ENCODE measurements at regions not wholly inside any gene's neighbourhood (a gene's known extent, or its start where the extent isn't known, plus 50 kb on each side); places are given as distances from the start of the nearest gene placed in this dataset.
"Not testable (repeated sequence)": the region's sequence is repeated elsewhere in the genome, so short reads cannot be mapped to it uniquely, and the experiment has no call there.

- ATAC-seq (ENCODE audit: low read depth): no peak
- Mint-ChIP-seq H3K4me1 (no peaks in the 10 kb centered on the region), H3K27ac (no peak overlapping the region), H3K36me3 (no peaks in the 10 kb centered on the region), H3K4me3 (no peak overlapping the region), H3K9me3 (no peaks in the 10 kb centered on the region), H3K27me3 (peaks cover 2% of the 10 kb centered on the region)
- no peak for DNase-seq
- POLR2A ChIA-PET: no interaction called here
Measured at GRCh38 chr4:144411700-144412099, 234.3 kb upstream of the HHIP start.

DNA sequence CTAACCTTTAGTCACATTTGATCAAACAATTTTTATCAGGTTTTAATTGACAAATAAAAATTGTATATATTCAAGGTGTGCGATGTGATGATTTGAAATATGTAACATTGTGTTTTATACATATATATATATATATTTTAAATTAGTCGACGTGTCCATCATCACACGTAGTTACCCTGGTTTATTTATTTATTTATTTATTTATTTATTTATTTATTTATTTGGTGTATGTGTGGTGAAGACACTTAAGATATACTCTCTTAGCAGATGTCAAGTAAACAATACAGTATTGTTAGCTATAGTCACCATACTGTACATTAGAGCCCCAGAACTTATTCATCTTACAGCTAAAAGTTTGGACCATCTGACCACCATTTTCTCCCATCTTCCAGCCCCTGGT lies 224.9 kb upstream of the HHIP start:
- ATAC-seq (ENCODE audit: low read depth) (no peak), DNase-seq (no peak)
- Mint-ChIP-seq H3K9me3 (no peaks in the 10 kb centered on the region), H3K27ac (no peak overlapping the region), H3K4me1 (no peaks in the 10 kb centered on the region), H3K4me3 (no peak overlapping the region), H3K36me3 (no peaks in the 10 kb centered on the region), H3K27me3 (no peaks in the 10 kb centered on the region)
- POLR2A ChIA-PET: no interaction called here

GRCh38 chr4:144421839-144422565 lies 224.0 kb upstream of the HHIP start:
- Mint-ChIP-seq H3K27ac (no peak overlapping the region), H3K36me3 (no peaks in the 10 kb centered on the region), H3K27me3 (no peaks in the 10 kb centered on the region), H3K4me3 (no peak overlapping the region), H3K4me1 (no peaks in the 10 kb centered on the region), H3K9me3 (no peaks in the 10 kb centered on the region)
- ATAC-seq (ENCODE audit: low read depth): no peak
- POLR2A ChIA-PET: no interaction called here
- DNase-seq: no peak

- H3K4me1 Mint-ChIP-seq: no peaks in the 10 kb centered on the region
- POLR2A ChIA-PET: no interaction called here
- H3K27me3 Mint-ChIP-seq: no peaks in the 10 kb centered on the region
Measured at GRCh38 chr4:144423930-144424329, 222.0 kb upstream of the HHIP start.

DNA sequence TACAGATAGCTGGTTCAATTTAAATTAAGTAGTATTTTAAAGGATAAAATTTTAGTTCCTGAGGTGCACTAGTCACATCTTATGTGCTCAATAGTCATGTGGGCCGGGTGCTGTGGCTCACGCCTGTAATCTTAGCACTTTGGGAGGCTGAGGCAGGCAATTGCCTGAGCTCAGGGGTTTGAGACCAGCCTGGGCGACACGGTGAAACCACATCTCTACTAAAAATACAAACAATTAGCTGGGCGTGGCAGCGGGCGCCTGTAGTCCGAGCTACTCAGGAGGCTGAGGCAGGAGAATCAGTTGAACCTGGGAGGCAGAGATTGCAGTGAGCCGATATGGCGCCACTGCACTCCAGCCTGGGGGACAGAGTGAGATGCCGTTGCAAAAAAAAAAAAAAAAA lies 219.9 kb upstream of the HHIP start:
- DNase-seq; H3K27ac Mint-ChIP-seq; ATAC-seq (ENCODE audit: low read depth); H3K9me3 Mint-ChIP-seq; H3K36me3 Mint-ChIP-seq; POLR2A ChIA-PET; H3K4me1 Mint-ChIP-seq; H3K4me3 Mint-ChIP-seq; H3K27me3 Mint-ChIP-seq: not testable (repeated sequence)

More at GRCh38 chr4:144423930-144424329, 222.0 kb upstream of the HHIP start:
- no peak for DNase-seq
- H3K36me3 Mint-ChIP-seq: no peaks in the 10 kb centered on the region
- no peak overlapping the region for H3K27ac Mint-ChIP-seq
- no peaks in the 10 kb centered on the region for H3K9me3 Mint-ChIP-seq
- ATAC-seq (ENCODE audit: low read depth): no peak
- H3K4me3 Mint-ChIP-seq: no peak overlapping the region

DNA sequence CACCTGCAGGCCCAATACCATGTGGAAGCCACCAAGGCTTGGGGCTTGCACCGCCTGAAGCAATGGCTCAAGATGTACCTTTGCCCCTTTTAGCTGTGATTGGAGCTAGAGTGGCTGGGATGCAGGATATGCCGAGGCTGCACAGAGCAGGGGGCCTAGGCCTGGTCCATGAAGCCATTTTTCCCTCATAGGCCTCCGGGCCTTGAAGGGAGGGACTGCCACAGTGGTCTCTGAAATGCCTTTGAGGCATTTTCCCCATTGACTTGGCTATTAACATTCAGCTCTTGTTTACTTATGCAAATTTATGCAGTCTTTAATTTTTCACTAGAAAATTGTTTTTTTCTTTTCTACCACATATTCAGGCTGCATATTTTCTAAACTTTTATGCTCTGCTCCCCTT lies 203.2 kb upstream of the HHIP start:
- DNase-seq: no peak
- H3K36me3 Mint-ChIP-seq: no peaks in the 10 kb centered on the region

DNA sequence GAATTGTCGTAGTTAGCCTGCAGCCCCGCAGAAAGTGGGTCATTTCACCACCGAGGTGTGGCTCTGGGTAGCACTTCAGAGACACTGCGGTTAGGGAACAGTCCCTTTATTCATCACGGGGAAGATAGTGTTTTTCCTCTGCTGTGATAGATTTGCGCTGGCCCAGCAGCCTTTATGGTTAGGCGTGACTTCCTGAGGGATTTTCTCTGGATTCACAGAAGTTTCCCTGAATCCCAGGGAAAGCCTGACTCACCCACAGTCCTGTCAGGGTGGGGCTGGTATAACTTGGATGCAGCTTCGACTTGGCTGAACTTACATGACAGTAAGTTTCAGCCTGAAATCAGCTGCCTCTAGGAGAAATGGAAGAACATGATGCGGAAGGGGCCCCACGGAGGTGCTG lies 196.3 kb upstream of the HHIP start:
- H3K4me1 Mint-ChIP-seq: no peaks in the 10 kb centered on the region
- POLR2A ChIA-PET: no interaction called here
- ATAC-seq (ENCODE audit: low read depth): no peak
- H3K27ac Mint-ChIP-seq: no peak overlapping the region
- peaks cover 7% of the 10 kb centered on the region for H3K9me3 Mint-ChIP-seq
- no peaks in the 10 kb centered on the region for H3K36me3 Mint-ChIP-seq
- no peak overlapping the region for H3K4me3 Mint-ChIP-seq
- DNase-seq: no peak
- H3K27me3 Mint-ChIP-seq: no peaks in the 10 kb centered on the region

More for the DNA sequence above, 203.2 kb upstream of the HHIP start:
- POLR2A ChIA-PET: no interaction called here
- no peak overlapping the region for H3K27ac Mint-ChIP-seq
- H3K9me3 Mint-ChIP-seq: peaks cover 5% of the 10 kb centered on the region
- no peak overlapping the region for H3K4me3 Mint-ChIP-seq
- H3K27me3 Mint-ChIP-seq: no peaks in the 10 kb centered on the region
- ATAC-seq (ENCODE audit: low read depth): no peak
- H3K4me1 Mint-ChIP-seq: no peaks in the 10 kb centered on the region

GRCh38 chr4:144450526-144450925 lies 195.4 kb upstream of the HHIP start:
- POLR2A ChIA-PET: no interaction called here
- no peak for ATAC-seq (ENCODE audit: low read depth)
- Mint-ChIP-seq H3K36me3 (no peaks in the 10 kb centered on the region), H3K27ac (no peak overlapping the region), H3K4me1 (no peaks in the 10 kb centered on the region), H3K4me3 (no peak overlapping the region), H3K9me3 (peaks cover 7% of the 10 kb centered on the region), H3K27me3 (no peaks in the 10 kb centered on the region)
- DNase-seq: no peak

GRCh38 chr4:144451766-144452450 lies 194.0 kb upstream of the HHIP start:
- H3K4me3 Mint-ChIP-seq: no peak overlapping the region
- peaks cover 4% of the 10 kb centered on the region for H3K9me3 Mint-ChIP-seq
- H3K27me3 Mint-ChIP-seq: no peaks in the 10 kb centered on the region
- no peaks in the 10 kb centered on the region for H3K36me3 Mint-ChIP-seq
- H3K4me1 Mint-ChIP-seq: no peaks in the 10 kb centered on the region
- POLR2A ChIA-PET: no interaction called here
- DNase-seq (no peak), ATAC-seq (ENCODE audit: low read depth) (no peak)
- no peak overlapping the region for H3K27ac Mint-ChIP-seq

DNA sequence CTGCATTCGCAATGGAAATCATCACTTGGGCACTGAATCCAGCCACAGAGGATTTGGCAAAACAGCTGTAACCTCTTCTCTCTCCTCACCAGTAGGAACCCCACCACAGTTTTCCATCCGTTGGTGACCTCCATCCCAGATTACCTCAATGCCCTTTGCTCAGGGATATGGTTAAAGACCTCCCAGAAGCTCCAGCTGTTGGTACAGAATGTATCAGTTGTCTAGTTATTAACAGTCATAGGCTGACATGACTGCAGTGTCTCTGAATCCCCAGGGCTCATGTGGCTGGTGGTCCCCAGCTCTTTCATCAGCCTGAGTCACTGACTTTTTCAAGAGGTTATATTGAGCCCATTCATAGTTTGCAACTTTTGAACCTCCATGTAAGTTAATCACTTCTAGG lies 189.8 kb upstream of the HHIP start:
- Mint-ChIP-seq H3K27ac (no peak overlapping the region), H3K9me3 (no peaks in the 10 kb centered on the region), H3K27me3 (no peaks in the 10 kb centered on the region), H3K4me3 (no peak overlapping the region), H3K36me3 (no peaks in the 10 kb centered on the region), H3K4me1 (no peaks in the 10 kb centered on the region)
- DNase-seq: no peak
- POLR2A ChIA-PET: no interaction called here
- ATAC-seq (ENCODE audit: low read depth): no peak

- Mint-ChIP-seq H3K4me3 (no peak overlapping the region), H3K9me3 (no peaks in the 10 kb centered on the region), H3K36me3 (no peaks in the 10 kb centered on the region), H3K27me3 (no peaks in the 10 kb centered on the region), H3K4me1 (no peaks in the 10 kb centered on the region), H3K27ac (no peak overlapping the region)
- DNase-seq: no peak
- POLR2A ChIA-PET: no interaction called here
- no peak for ATAC-seq (ENCODE audit: low read depth)
Measured at GRCh38 chr4:144461906-144462305, 184.1 kb upstream of the HHIP start.

- ATAC-seq (ENCODE audit: low read depth) (no peak), DNase-seq (no peak)
- Mint-ChIP-seq H3K36me3 (no peaks in the 10 kb centered on the region), H3K4me1 (no peaks in the 10 kb centered on the region), H3K27me3 (no peaks in the 10 kb centered on the region), H3K9me3 (no peaks in the 10 kb centered on the region), H3K27ac (no peak overlapping the region), H3K4me3 (no peak overlapping the region)
- POLR2A ChIA-PET: no interaction called here
Measured at GRCh38 chr4:144463236-144463635, 182.7 kb upstream of the HHIP start.

GRCh38 chr4:144463896-144464295 lies 182.1 kb upstream of the HHIP start:
- DNase-seq (no peak), ATAC-seq (ENCODE audit: low read depth) (no peak)
- POLR2A ChIA-PET: no interaction called here
- Mint-ChIP-seq H3K9me3 (no peaks in the 10 kb centered on the region), H3K27ac (no peak overlapping the region), H3K27me3 (no peaks in the 10 kb centered on the region), H3K36me3 (no peaks in the 10 kb centered on the region), H3K4me1 (no peaks in the 10 kb centered on the region), H3K4me3 (no peak overlapping the region)

DNA sequence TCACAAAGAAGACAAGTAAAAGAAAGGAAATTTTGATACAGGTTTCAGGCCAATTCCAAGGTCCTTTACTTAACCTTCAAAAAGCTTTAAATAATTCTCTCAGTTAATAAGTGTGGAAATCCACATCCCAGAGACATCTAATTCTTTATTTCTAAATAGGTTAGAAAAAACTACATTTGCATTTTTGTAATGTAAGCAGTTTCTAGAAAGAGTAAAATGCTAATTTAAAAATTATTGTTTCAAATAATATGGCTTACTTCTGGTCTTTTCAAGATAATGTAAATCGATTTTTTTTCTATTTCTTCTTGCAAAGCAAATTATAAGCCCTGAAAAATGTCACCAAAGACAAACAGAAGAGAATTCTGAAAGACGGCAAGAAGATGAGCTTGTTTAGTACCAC lies 180.4 kb upstream of the HHIP start:
- no peak for DNase-seq
- Mint-ChIP-seq H3K4me3 (no peak overlapping the region), H3K4me1 (no peaks in the 10 kb centered on the region), H3K27me3 (no peaks in the 10 kb centered on the region), H3K27ac (no peak overlapping the region), H3K9me3 (no peaks in the 10 kb centered on the region), H3K36me3 (no peaks in the 10 kb centered on the region)
- no peak for ATAC-seq (ENCODE audit: low read depth)
- POLR2A ChIA-PET: no interaction called here
